GM23338 (cell line): ENCODE measurements at regions not wholly inside any gene's neighbourhood (a gene's known extent, or its start where the extent isn't known, plus 50 kb on each side); places are given as distances from the start of the nearest gene placed in this dataset.

Source experiments
- ATAC-seq: fragments of 200-7000 bp; cut with Tn5 transposase; 3 replicates; pipeline ENCODE4 v1.9.1; 2020
- DNase-seq: peaks from one replicate; pipeline ENCODE4 v3.0.0-alpha.2; 2015; ENCODE audit warnings: low spot score
- H2AFZ ChIP-seq: fragments of 200-600 bp; sonication (generic); 2 replicates; pipeline ENCODE4 v1.8.0; 2016; ENCODE audit warnings: antibody characterized with exemption, mild to moderate bottlenecking, moderate library complexity
- H3F3A ChIP-seq: fragments of 200-600 bp; sonication (generic); replicated peaks from 2 replicates; pipeline ENCODE4 v1.8.0; 2017; ENCODE audit warnings: antibody characterized with exemption, mixed run types, low read depth
- H3K27ac ChIP-seq: fragments of 200-600 bp; sonication (generic); 2 replicates; pipeline ENCODE4 v1.6.1; 2016; ENCODE audit warnings: low read depth
- H3K27me3 ChIP-seq: fragments of 200-600 bp; sonication (generic); 2 replicates; pipeline ENCODE4 v1.8.0; 2016; ENCODE audit warnings: mild to moderate bottlenecking, mixed run types, moderate library complexity; ENCODE audit not compliant: insufficient read depth
- H3K36me3 ChIP-seq: fragments of 200-600 bp; sonication (generic); 2 replicates; pipeline ENCODE4 v1.8.0; 2016; ENCODE audit warnings: mild to moderate bottlenecking; ENCODE audit not compliant: insufficient read depth
- H3K4me1 ChIP-seq: fragments of 200-600 bp; sonication (generic); 2 replicates; pipeline ENCODE4 v1.8.0; 2016; ENCODE audit warnings: mild to moderate bottlenecking, moderate library complexity; ENCODE audit not compliant: insufficient read depth
- H3K4me2 ChIP-seq: fragments of 200-600 bp; sonication (generic); 2 replicates; pipeline ENCODE4 v1.7.1; 2017; ENCODE audit warnings: mixed run types
- H3K4me3 ChIP-seq: fragments of 200-600 bp; sonication (generic); 2 replicates; pipeline ENCODE4 v1.6.1; 2016; ENCODE audit warnings: mixed run types
- H3K79me2 ChIP-seq: fragments of 200-600 bp; sonication (generic); replicated peaks from 2 replicates; pipeline ENCODE4 v1.8.0; 2017; ENCODE audit warnings: mild to moderate bottlenecking; ENCODE audit not compliant: insufficient read depth
- H3K9me2 ChIP-seq: fragments of 200-600 bp; sonication (generic); 2 replicates; pipeline ENCODE4 v1.8.0; 2017; ENCODE audit not compliant: insufficient read depth
- H4K20me1 ChIP-seq: fragments of 200-600 bp; sonication (generic); replicated peaks from 2 replicates; pipeline ENCODE4 v1.8.0; 2017; ENCODE audit warnings: mild to moderate bottlenecking; ENCODE audit not compliant: insufficient read depth
- H3K27ac Mint-ChIP-seq: 2 replicates; pipeline ENCODE4 v1.8.0; 2020; ENCODE audit warnings: inconsistent platforms, mild to moderate bottlenecking, moderate library complexity, mixed read lengths
- H3K27me3 Mint-ChIP-seq: 3 replicates; pipeline ENCODE4 v1.8.0; 2022; ENCODE audit warnings: low read depth, mild to moderate bottlenecking, moderate library complexity, mixed read lengths, inconsistent platforms; ENCODE audit not compliant: insufficient read depth, poor library complexity
- H3K36me3 Mint-ChIP-seq: 3 replicates; pipeline ENCODE4 v1.8.0; 2021; ENCODE audit warnings: low read depth, mild to moderate bottlenecking, inconsistent platforms, moderate library complexity, mixed read lengths
- H3K4me1 Mint-ChIP-seq: 3 replicates; pipeline ENCODE4 v1.8.0; 2020; ENCODE audit warnings: mild to moderate bottlenecking, inconsistent platforms, mixed read lengths
- H3K4me3 Mint-ChIP-seq: 3 replicates; pipeline ENCODE4 v1.8.0; 2021; ENCODE audit warnings: moderate library complexity, mild to moderate bottlenecking, inconsistent platforms, mixed read lengths
- H3K9me3 Mint-ChIP-seq: 3 replicates; pipeline ENCODE4 v1.8.0; 2020; ENCODE audit warnings: moderate library complexity, mild to moderate bottlenecking, inconsistent platforms, mixed read lengths
- CREB1 ChIP-seq: fragments of 250-450 bp; sonication (Bioruptor Pico); IDR thresholded peaks from 2 replicates; pipeline ENCODE4 v1.5.0; 2020; ENCODE audit warnings: low read depth, mild to moderate bottlenecking, moderate library complexity
- CTCF ChIP-seq, 2 experiments: fragments of 200-600 bp in 1 of 2; sonication (generic) in 1 of 2; conservative IDR thresholded peaks; 2 replicates each; pipeline versions ENCODE4 v1.5.1 to v1.6.1; 2016 to 2017; ENCODE audit warnings: antibody characterized with exemption in 2 of 2, low read depth in 2 of 2, mild to moderate bottlenecking in 2 of 2, moderate library complexity in 1 of 2
- ETS1 ChIP-seq: IDR thresholded peaks from 2 replicates; pipeline ENCODE4 v1.6.1; 2016; ENCODE audit warnings: antibody characterized with exemption
- EZH2 ChIP-seq: fragments of 200-600 bp; sonication (generic); IDR thresholded peaks from one replicate; pipeline ENCODE4 v1.8.0; 2017; ENCODE audit warnings: antibody characterized with exemption, mild to moderate bottlenecking, low read depth; ENCODE audit not compliant: unreplicated experiment
- EZH2phosphoT487 ChIP-seq: fragments of 200-600 bp; sonication (generic); IDR thresholded peaks from one replicate; pipeline ENCODE4 v1.8.1; 2018; ENCODE audit warnings: antibody characterized with exemption; ENCODE audit not compliant: unreplicated experiment
- JUNB ChIP-seq: IDR thresholded peaks from one replicate; pipeline ENCODE4 v1.6.1; 2016; ENCODE audit warnings: antibody characterized with exemption; ENCODE audit not compliant: unreplicated experiment
- NANOG ChIP-seq: IDR thresholded peaks from 2 replicates; pipeline ENCODE4 v1.6.1; 2016; ENCODE audit warnings: antibody characterized with exemption, borderline replicate concordance
- POLR2AphosphoS5 ChIP-seq: IDR thresholded peaks from 2 replicates; pipeline ENCODE4 v1.6.1; 2016; ENCODE audit warnings: antibody characterized with exemption, low read depth
- REST ChIP-seq: IDR thresholded peaks from one replicate; pipeline ENCODE4 v1.6.1; 2018; ENCODE audit warnings: antibody characterized with exemption; ENCODE audit not compliant: unreplicated experiment
- STAT1 ChIP-seq: IDR thresholded peaks from one replicate; pipeline ENCODE4 v1.6.1; 2016; ENCODE audit warnings: antibody characterized with exemption; ENCODE audit not compliant: unreplicated experiment
- ZNF114 ChIP-seq: fragments of 250-450 bp; sonication (Bioruptor Pico); IDR thresholded peaks from 2 replicates; pipeline ENCODE4 v1.5.0; 2020; ENCODE audit warnings: mild to moderate bottlenecking, moderate library complexity
- ZNF331 ChIP-seq: fragments of 250-450 bp; sonication (Bioruptor Pico); IDR thresholded peaks from 2 replicates; pipeline ENCODE4 v1.5.0; 2020; ENCODE audit warnings: low read depth, mild to moderate bottlenecking, moderate library complexity
- ZNF462 ChIP-seq: fragments of 250-450 bp; sonication (Bioruptor Pico); IDR thresholded peaks from 2 replicates; pipeline ENCODE4 v1.5.0; 2020; ENCODE audit warnings: mild to moderate bottlenecking, moderate library complexity

GRCh38 chr2:65794994-65795393 lies 362.6 kb upstream of the SPRED2 start:
- peaks cover 6% of the 10 kb centered on the region for H3K4me1 Mint-ChIP-seq
- DNase-seq = no peak

More at GRCh38 chr2:65794994-65795393, 362.6 kb upstream of the SPRED2 start:
- Histone ChIP-seq H4K20me1 (no peaks in the 10 kb centered on the region), H3K9me2 (peaks cover 3% of the 10 kb centered on the region; the same call in 1 of the 2 replicates), H3F3A (no peaks in the 10 kb centered on the region), H3K27ac (no peak overlapping the region), H3K79me2 (no peaks in the 10 kb centered on the region), H3K4me1 (no peaks in the 10 kb centered on the region), H3K36me3 (no peaks in the 10 kb centered on the region), H3K27me3 (no peaks in the 10 kb centered on the region), H3K4me2 (no peak overlapping the region), H3K4me3 (no peak overlapping the region), H2AFZ (no peak overlapping the region)
- Mint-ChIP-seq H3K27me3 (peaks cover 4% of the 10 kb centered on the region), H3K4me3 (no peak overlapping the region), H3K9me3 (no peaks in the 10 kb centered on the region; the same call in 2 of the 3 replicates), H3K27ac (no peak overlapping the region), H3K36me3 (no peaks in the 10 kb centered on the region)
- ATAC-seq = no peak
- TF ChIP-seq ETS1 (no peak), STAT1 (no peak), REST (no peak), ZNF462 (CRISPR knock-in tag) (no peak), EZH2phosphoT487 (no peak), NANOG (no peak), JUNB (no peak), EZH2 (no peak), ZNF114 (no peak), CTCF (conservative IDR thresholded peaks at IDR 0.05; ENCODE audit: low read depth in 2 of 2) (no peak), POLR2AphosphoS5 (no peak), ZNF331 (CRISPR knock-in tag) (no peak), CREB1 (no peak)
